ENCODE measurements at regions not wholly inside any gene's neighbourhood (a gene's known extent, or its start where the extent isn't known, plus 50 kb on each side); places are given as distances from the start of the nearest gene placed in this dataset.

GRCh38 chr2:146837857-146838256, 1007.0 kb upstream of the ACVR2A start:
- Mint-ChIP-seq H3K4me1 (ENCODE audit: low read depth) (no peaks in the 10 kb centered on the region), H3K9me3 (ENCODE audit: low read depth) (no peaks in the 10 kb centered on the region), H3K27ac (no peak overlapping the region), H3K4me3 (no peak overlapping the region), H3K27me3 (no peaks in the 10 kb centered on the region), H3K36me3 (no peaks in the 10 kb centered on the region)

- H3K9me3 Mint-ChIP-seq (ENCODE audit: low read depth): peaks cover 3% of the 10 kb centered on the region
- no peak overlapping the region for H3K27ac Mint-ChIP-seq
- no peaks in the 10 kb centered on the region for H3K4me1 Mint-ChIP-seq (ENCODE audit: low read depth)
- no peaks in the 10 kb centered on the region for H3K27me3 Mint-ChIP-seq
- H3K4me3 Mint-ChIP-seq: no peak overlapping the region
- no peaks in the 10 kb centered on the region for H3K36me3 Mint-ChIP-seq
These were observed 1018.4 kb upstream of the ACVR2A start for GRCh38 chr2:146826388-146826787.

DNA sequence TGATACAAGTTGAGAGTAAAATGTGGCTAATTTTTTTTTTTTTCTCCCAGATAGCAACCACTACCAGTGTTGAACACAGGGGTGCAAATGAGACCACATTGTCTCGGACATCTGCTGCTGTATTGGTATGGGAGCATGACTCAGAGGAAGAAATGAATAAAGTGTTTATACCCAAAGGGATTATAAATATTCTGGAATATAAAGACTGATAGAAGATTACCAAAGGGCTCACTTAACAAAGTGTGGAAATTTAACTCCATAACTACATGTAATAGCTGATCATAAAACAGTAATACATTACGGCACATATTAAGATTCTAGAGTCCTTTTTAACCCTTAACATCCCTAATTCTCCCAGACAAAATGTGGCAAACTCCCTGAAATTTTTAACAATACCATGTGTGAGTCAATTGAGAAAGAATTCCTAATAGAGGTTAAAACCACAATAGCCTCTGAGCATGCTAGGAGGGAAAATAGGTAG, 1023.0 kb upstream of the ACVR2A start:
- H3K4me3 Mint-ChIP-seq: no peak overlapping the region
- H3K27ac Mint-ChIP-seq: no peak overlapping the region

GRCh38 chr2:146820672-146821071, 1024.2 kb upstream of the ACVR2A start:
- H3K27me3 Mint-ChIP-seq: no peaks in the 10 kb centered on the region
- no peak overlapping the region for H3K27ac Mint-ChIP-seq
- H3K4me3 Mint-ChIP-seq: no peak overlapping the region
- H3K4me1 Mint-ChIP-seq (ENCODE audit: low read depth): no peaks in the 10 kb centered on the region
- no peaks in the 10 kb centered on the region for H3K9me3 Mint-ChIP-seq (ENCODE audit: low read depth)
- H3K36me3 Mint-ChIP-seq: no peaks in the 10 kb centered on the region

More for the DNA sequence above, 1023.0 kb upstream of the ACVR2A start:
- Mint-ChIP-seq H3K36me3 (no peaks in the 10 kb centered on the region), H3K9me3 (ENCODE audit: low read depth) (no peaks in the 10 kb centered on the region), H3K27me3 (no peaks in the 10 kb centered on the region), H3K4me1 (ENCODE audit: low read depth) (no peaks in the 10 kb centered on the region)

- Mint-ChIP-seq H3K9me3 (ENCODE audit: low read depth) (no peaks in the 10 kb centered on the region), H3K4me3 (no peak overlapping the region), H3K27me3 (no peaks in the 10 kb centered on the region), H3K27ac (no peak overlapping the region), H3K36me3 (no peaks in the 10 kb centered on the region), H3K4me1 (ENCODE audit: low read depth) (no peaks in the 10 kb centered on the region)
These were observed 1026.7 kb upstream of the ACVR2A start for GRCh38 chr2:146818122-146818521.

DNA sequence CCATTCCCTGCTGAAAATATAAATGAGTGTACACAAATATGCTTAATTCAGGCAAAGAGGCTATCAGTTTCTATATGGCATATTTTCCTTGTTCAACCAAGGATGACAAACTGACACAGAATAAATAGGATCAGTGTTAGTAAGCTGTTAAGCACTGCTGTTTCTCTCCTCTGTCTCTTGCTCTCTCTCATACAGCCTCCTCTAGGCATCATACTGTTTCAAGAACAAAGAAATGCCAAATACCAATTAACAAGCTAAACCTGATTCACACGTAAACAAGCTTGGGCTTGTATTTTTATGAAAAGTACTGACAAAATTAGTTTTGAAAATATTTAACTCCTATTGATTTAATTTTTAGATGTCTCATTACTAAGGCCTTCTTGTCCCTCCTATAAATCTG, 1027.2 kb upstream of the ACVR2A start:
- no peak overlapping the region for H3K27ac Mint-ChIP-seq
- no peaks in the 10 kb centered on the region for H3K9me3 Mint-ChIP-seq (ENCODE audit: low read depth)

DNA sequence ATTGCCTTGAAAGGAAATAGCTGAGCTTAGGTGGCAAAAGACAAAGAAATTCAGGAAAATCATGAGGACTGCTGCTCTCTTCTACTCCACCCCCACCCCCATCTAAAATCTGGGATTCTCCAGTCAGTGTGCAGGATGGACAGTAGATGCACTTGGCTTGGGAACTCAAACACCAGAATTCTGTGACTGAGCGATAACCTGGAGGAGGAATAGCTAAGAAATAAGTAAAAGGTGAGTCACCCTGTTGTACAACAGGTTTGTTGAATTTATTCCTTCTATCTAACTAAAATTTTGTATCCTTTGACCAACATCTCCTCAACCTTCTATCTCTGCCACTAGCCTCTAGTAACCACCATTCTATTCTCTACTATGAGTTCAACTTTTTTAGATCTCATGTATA, 1029.9 kb upstream of the ACVR2A start:
- Mint-ChIP-seq H3K36me3 (no peaks in the 10 kb centered on the region), H3K4me1 (ENCODE audit: low read depth) (no peaks in the 10 kb centered on the region), H3K27ac (no peak overlapping the region), H3K27me3 (no peaks in the 10 kb centered on the region), H3K9me3 (ENCODE audit: low read depth) (no peaks in the 10 kb centered on the region), H3K4me3 (no peak overlapping the region)

More for the DNA sequence above, 1027.2 kb upstream of the ACVR2A start:
- Mint-ChIP-seq H3K4me1 (ENCODE audit: low read depth) (no peaks in the 10 kb centered on the region), H3K36me3 (no peaks in the 10 kb centered on the region), H3K4me3 (no peak overlapping the region), H3K27me3 (no peaks in the 10 kb centered on the region)

- Mint-ChIP-seq H3K4me1 (ENCODE audit: low read depth) (no peaks in the 10 kb centered on the region), H3K36me3 (no peaks in the 10 kb centered on the region), H3K9me3 (ENCODE audit: low read depth) (peaks cover 4% of the 10 kb centered on the region), H3K27me3 (no peaks in the 10 kb centered on the region), H3K4me3 (no peak overlapping the region), H3K27ac (no peak overlapping the region)
These were observed 1037.2 kb upstream of the ACVR2A start for GRCh38 chr2:146807568-146808168.

GRCh38 chr2:146806364-146807005, 1038.3 kb upstream of the ACVR2A start:
- H3K4me3 Mint-ChIP-seq: no peak overlapping the region
- no peak overlapping the region for H3K27ac Mint-ChIP-seq
- no peaks in the 10 kb centered on the region for H3K4me1 Mint-ChIP-seq (ENCODE audit: low read depth)
- H3K9me3 Mint-ChIP-seq (ENCODE audit: low read depth): peaks cover 4% of the 10 kb centered on the region
- no peaks in the 10 kb centered on the region for H3K36me3 Mint-ChIP-seq
- no peaks in the 10 kb centered on the region for H3K27me3 Mint-ChIP-seq

DNA sequence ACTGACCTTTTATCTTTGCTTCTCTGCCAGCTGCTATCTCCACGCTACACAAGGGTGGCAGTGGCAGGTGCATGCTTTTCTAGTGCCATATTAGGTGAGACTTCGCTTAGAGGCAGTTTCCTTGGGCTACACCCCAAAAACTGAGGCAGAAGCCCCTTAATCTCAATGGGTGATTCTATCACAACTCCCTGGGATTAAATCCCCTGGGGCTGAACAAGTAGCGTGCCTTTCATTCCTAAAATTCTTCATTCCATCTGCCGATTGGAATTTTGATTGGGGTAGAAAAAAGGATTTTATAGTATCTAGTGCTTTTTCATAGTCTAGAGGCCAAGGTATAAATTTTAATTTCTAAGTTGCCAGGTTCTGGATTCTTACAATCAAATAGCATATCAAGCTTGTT, 1040.5 kb upstream of the ACVR2A start:
- no peak overlapping the region for H3K27ac Mint-ChIP-seq
- H3K27me3 Mint-ChIP-seq: no peaks in the 10 kb centered on the region
- H3K36me3 Mint-ChIP-seq: no peaks in the 10 kb centered on the region
- no peaks in the 10 kb centered on the region for H3K4me1 Mint-ChIP-seq (ENCODE audit: low read depth)
- H3K9me3 Mint-ChIP-seq (ENCODE audit: low read depth): peaks cover 4% of the 10 kb centered on the region
- H3K4me3 Mint-ChIP-seq: no peak overlapping the region

DNA sequence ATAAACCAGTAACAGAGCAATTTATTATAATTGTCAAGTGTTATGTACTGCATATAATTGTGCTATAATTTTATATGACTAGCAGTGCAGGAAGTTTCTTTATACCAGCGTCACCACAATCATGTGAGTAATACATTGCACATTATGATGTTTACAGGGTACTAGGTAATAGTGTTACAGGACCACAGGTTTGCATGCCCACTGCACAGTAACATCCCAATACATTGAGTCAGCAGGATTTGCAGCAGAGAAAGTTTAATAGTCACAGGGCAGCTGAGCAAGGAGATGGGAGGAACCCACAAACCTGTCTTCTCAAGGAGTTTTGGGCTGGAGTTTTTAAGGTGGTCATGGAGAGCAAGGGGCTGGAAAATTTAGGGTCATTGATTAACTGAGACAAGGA, 1042.9 kb upstream of the ACVR2A start:
- Mint-ChIP-seq H3K4me1 (ENCODE audit: low read depth) (no peaks in the 10 kb centered on the region), H3K27me3 (no peaks in the 10 kb centered on the region), H3K9me3 (ENCODE audit: low read depth) (no peaks in the 10 kb centered on the region), H3K27ac (no peak overlapping the region), H3K4me3 (no peak overlapping the region), H3K36me3 (no peaks in the 10 kb centered on the region)

DNA sequence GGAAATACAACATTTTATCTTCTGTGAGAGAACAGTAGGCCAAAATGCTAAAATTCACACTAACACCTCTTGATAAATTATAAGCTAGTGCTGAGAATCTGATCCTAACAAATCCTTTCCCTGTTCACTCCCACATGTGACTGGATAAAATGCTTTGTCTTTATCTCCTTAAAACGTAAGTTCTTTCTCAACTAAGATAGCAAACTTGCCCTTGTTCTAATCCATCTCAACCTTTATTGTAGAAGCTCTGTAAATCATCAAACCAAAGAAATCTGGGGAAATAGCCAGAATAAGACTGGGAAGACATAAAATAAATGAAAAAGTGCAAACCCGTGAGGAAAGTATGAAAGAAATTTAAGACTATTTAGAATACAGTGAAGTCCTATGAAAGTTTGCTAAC, 1058.4 kb upstream of the ACVR2A start:
- Mint-ChIP-seq H3K36me3 (no peaks in the 10 kb centered on the region), H3K4me3 (no peak overlapping the region), H3K27ac (no peak overlapping the region), H3K9me3 (ENCODE audit: low read depth) (peaks cover 12% of the 10 kb centered on the region), H3K27me3 (no peaks in the 10 kb centered on the region), H3K4me1 (ENCODE audit: low read depth) (no peaks in the 10 kb centered on the region)

DNA sequence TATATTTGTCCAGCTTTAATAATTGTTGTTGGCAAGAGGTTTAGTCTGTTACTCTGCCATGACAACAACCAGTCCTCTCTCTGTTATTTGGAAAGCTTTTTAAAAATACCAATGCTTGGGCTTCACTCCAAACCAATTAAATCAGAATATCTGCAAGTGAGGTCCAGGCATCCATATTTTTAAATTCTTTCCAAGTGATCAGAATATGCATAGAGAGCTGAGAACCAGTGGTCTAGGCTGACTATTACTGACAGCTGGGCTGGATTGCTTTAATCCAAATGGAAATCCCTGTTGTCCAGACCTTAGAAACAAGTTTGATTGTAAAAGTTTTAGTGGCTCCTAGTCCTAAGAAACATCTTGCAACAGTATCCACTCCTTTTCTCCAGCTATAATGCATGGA, 1059.7 kb upstream of the ACVR2A start:
- Mint-ChIP-seq H3K27ac (no peak overlapping the region), H3K36me3 (no peaks in the 10 kb centered on the region), H3K4me1 (ENCODE audit: low read depth) (no peaks in the 10 kb centered on the region), H3K4me3 (no peak overlapping the region), H3K27me3 (no peaks in the 10 kb centered on the region), H3K9me3 (ENCODE audit: low read depth) (peaks cover 9% of the 10 kb centered on the region)

GRCh38 chr2:146784602-146785001, 1060.2 kb upstream of the ACVR2A start:
- Mint-ChIP-seq H3K4me3 (no peak overlapping the region), H3K4me1 (ENCODE audit: low read depth) (no peaks in the 10 kb centered on the region), H3K27me3 (no peaks in the 10 kb centered on the region), H3K27ac (no peak overlapping the region), H3K36me3 (no peaks in the 10 kb centered on the region), H3K9me3 (ENCODE audit: low read depth) (peaks cover 5% of the 10 kb centered on the region)

DNA sequence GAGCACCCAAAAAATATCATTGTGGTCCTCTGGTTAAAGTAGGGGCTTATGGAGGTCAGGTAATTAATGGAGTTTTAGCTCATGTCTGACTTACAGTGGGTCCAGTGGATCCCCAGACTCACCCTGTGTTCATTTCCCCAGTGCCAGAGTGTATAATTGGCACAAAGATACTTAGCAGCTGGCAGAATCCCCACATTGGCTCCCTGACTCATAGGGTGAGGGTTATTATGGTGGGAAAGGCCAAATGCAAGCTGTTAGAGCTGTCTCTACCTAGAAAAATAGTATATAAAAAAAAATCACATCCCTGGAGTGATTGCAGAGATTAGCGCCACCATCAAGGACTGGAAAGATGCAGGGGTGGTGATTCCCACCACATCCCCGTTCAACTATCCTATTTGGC, 1067.6 kb upstream of the ACVR2A start:
- Mint-ChIP-seq H3K4me3 (no peak overlapping the region), H3K4me1 (ENCODE audit: low read depth) (no peaks in the 10 kb centered on the region), H3K9me3 (ENCODE audit: low read depth) (peaks cover 4% of the 10 kb centered on the region), H3K36me3 (no peaks in the 10 kb centered on the region), H3K27me3 (no peaks in the 10 kb centered on the region), H3K27ac (no peak overlapping the region)

DNA sequence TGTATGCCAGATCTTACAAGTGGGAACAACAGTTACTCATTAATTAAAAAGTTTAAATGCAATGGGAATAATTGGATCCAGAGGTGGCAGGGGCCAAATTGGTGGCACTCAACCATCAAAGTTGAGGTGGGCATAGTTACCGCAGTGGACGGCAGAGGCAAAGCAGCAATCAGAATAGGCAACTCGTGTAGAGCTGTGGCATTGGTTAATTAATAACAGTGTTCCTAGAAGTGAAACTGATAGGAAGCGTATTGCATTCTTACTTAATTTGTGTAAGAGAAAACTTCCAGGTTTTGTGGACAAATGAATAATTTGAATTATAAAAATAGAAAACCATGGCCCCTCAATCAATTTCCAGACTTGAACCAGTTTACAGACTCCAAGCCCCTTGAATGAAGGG, 1068.2 kb upstream of the ACVR2A start:
- peaks cover 4% of the 10 kb centered on the region for H3K9me3 Mint-ChIP-seq (ENCODE audit: low read depth)
- no peak overlapping the region for H3K4me3 Mint-ChIP-seq

More for the DNA sequence above, 1068.2 kb upstream of the ACVR2A start:
- Mint-ChIP-seq H3K27me3 (no peaks in the 10 kb centered on the region), H3K4me1 (ENCODE audit: low read depth) (no peaks in the 10 kb centered on the region), H3K27ac (no peak overlapping the region), H3K36me3 (no peaks in the 10 kb centered on the region)

All from activated naive CD8-positive, alpha-beta T cell (primary cell).